IPS DF 4.7 (cell line): ENCODE measurements at regions not wholly inside any gene's neighbourhood (a gene's known extent, or its start where the extent isn't known, plus 50 kb on each side); places are given as distances from the start of the nearest gene placed in this dataset.

Source experiments
- DNase-seq: peaks from one replicate; pipeline ENCODE4 v3.0.0-alpha.2; 2013; ENCODE audit warnings: low spot score; ENCODE audit errors: extremely low read depth

DNA sequence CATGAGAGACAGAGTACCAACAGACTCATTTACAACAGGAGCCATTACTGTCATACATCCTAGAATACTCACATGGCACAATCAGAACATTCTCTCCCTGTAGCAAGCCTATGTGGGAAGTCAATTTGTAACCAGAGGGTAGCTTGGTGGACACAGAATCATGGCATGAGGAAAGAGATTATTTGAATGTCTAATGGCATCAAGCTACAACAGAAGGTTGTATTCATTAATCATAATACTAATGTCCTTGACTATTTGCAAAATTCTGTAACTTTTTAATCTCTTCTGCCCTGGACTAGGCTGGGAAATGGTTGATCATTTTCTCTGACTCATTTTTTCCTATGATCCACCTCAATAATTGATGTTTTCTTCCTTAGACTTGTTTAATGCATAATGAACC lies 345.2 kb upstream of the IL12A start:
- no peak for DNase-seq

DNA sequence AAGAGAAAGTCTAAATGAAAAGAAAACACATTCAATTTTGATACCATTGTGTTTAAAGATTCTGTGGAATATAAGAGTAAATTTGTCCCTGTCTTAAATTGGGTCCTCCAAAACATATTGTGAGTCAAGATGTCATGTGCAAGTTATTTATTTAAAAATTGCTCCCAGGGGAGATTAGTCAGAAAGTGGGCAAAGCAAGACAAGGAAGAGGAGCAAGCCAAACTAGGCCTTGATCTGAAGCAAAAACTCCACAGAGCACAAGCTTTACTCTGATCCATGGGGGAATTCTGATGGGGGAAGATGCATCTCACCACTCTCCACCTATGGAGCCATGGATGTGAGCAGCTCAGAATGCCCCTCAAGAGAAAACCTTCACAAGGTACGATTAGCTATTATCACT lies 342.8 kb upstream of the IL12A start:
- DNase-seq = no peak

DNA sequence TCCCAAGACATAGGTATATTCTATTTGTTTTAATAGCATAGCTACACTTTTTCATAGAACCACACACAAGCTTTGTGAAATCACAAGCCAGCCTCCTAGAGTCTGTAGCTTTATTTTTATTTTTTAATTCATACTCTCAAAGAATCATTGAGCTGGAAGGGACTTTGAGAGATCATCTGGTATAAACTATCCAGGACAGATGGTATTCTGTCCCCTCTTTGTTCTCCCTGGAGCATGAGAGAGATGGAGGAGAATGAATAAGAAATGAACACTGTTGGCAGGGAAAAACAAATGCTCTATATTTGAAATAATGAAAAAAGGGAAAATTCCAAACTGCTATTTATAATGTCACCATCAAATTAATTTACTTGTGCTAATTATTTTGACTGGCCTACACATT lies 338.7 kb upstream of the IL12A start:
- no peak for DNase-seq

DNA sequence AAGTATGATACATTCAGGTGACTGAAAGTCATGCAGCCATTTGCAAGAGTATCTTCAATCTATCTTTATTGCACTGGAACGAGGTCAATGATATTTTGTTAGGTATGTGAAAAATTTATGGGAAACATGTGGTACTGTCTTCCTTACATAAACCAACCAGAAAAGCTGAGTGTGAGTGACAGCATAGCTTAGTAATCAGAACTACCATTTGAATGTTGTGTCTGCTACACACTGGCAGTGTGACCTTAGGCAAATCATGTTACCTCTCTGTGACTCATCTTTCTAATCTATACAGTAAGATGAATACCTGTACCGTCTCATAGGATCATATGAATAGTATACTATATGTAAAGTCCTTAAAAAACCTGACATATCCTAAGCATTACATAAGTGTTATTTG lies 337.9 kb upstream of the IL12A start:
- DNase-seq = no peak

DNA sequence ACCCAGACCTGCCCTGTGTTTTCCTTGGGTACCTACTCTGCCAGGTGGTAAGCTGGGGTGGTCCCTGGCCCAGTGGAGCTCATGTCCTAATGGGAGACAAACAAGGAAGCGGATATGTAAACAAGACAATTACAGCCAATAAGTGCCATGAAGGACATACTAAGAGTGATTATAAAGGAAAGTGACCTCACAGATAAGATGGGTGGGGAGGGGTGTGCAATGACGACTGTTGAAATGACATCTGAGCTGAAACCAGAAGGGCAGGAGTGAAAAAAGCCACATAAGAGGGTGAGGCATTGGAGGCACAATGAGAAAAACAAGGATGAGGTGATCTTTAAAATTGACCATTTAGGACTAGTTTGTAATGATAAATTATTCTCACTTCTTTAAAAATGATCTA lies 336.2 kb upstream of the IL12A start:
- DNase-seq = no peak

- no peak for DNase-seq
Observed at GRCh38 chr3:159654183-159655134, 334.2 kb upstream of the IL12A start.

DNA sequence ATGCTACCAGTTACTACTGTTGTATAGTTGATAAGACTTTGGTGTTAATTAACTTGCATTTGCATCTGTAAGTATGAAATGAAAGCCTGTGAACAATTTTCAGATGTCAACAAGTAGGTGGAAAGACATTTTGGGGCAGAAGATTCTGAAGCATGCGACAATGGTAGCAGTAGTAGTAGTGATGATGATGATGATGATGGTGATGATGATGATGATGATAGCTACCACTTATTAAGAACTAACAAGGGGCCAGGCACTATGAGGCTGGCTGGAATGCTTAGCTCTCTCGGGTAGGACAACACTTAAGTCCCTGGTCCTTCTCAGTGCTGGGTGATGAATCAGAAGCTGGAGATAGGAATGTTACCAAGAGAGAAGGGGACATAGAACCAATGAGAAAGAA lies 333.4 kb upstream of the IL12A start:
- DNase-seq = no peak

GRCh38 chr3:159657176-159657575 lies 331.5 kb upstream of the IL12A start:
- DNase-seq = no peak

- DNase-seq = no peak
Observed at GRCh38 chr3:159657629-159658028, 331.0 kb upstream of the IL12A start.

- no peak for DNase-seq
Observed at GRCh38 chr3:159660326-159660725, 328.3 kb upstream of the IL12A start.

GRCh38 chr3:159660901-159661300 lies 327.7 kb upstream of the IL12A start:
- DNase-seq = no peak

- no peak for DNase-seq
Observed at GRCh38 chr3:159662549-159662948, 326.1 kb upstream of the IL12A start.

DNA sequence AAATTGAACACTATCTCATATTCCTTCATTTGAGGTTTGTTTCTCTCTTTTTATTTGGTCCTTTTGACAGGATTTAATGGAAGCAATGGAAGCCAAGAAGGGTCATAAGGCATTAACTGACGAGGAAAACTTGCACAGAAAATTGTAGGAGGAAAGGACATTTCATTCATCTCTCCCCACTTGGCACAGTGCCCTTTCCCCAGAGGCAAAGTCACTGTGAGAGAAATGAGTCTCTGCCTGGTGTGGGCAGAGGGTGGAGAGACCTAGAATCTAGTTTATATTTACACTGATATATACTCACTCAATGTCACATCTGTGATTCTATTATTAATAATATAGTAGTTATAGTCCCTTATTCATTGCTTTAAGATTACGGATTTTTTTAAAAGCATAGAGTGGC lies 324.6 kb upstream of the IL12A start:
- no peak for DNase-seq

DNA sequence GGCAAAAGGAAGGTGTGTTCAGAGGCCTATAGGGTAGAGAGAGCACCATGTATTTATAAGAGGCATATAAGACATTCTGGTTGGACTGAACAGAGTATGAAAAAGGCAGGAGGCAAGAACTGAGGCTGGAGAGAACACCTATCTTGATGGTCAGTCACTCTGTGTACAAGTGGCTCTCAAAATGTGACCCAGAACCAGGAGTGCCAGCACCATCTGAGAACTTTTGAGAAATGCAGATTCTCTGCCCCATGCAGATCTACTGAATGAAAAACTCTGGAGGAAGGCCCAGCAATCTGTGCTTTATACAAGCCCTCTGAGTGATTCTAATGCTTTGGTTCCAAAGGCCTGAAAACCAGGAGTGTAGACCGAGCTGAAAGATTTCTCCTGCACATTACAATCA lies 324.0 kb upstream of the IL12A start:
- no peak for DNase-seq

DNA sequence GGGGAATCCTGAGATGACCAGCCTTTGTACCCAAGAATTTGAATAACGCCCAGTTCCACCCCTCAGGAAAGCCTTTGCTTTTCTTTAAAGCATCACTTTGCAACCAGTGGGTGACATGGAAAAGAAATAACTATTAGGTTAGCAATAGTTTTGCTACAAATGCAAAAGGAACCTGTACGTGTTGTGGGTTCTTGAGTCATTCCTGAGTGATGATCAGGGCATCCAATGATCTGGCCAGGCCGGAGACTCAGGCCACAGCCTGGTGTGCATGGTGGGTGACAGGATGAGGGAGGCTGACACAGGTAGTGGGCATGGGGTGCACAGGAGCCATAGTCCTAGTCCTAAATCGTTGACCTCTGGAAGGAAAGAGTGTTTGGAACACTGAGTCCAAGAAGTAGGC lies 321.4 kb upstream of the IL12A start:
- no peak for DNase-seq

DNA sequence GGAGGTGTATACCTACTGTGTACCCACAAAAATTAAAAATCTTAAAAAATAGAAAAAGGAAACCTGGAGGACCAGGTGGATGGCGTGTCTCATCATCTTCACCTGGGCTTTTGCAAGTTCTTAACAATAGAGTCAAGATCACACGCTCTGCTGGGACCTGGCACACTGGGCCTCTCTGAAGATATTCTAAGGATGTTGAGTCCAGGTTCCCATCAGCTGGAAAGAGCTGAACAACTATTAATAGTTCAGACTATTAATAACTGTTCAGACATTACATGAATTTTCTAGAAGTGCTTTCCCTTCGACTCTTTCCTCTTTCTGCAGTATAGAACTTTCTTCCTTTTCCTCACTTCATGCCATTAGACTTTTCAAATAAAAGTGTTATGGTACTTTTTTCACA lies 320.2 kb upstream of the IL12A start:
- no peak for DNase-seq

DNA sequence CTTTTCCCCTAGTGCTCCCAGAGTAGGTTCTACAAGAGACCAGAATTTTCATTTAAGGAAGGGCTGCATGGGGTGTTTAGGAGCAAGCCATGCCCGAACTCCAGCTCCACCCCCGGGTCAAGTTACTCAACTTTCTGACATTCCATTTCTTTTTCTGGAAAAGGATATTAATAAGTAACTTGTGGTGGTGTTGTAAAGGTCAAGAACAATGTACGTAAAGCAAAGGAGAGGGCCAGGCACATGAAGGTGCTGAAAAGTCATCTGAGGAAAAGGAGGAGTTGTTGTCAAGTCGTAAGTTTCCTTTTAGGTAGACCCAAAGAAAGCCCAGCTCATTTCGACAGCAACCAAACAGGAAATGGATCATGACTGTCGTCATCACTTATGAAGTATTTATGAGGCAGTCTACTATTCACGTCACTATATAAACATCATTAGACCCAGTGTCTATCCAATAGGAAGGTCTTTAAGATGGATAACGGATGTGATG lies 319.6 kb upstream of the IL12A start:
- DNase-seq = no peak

DNA sequence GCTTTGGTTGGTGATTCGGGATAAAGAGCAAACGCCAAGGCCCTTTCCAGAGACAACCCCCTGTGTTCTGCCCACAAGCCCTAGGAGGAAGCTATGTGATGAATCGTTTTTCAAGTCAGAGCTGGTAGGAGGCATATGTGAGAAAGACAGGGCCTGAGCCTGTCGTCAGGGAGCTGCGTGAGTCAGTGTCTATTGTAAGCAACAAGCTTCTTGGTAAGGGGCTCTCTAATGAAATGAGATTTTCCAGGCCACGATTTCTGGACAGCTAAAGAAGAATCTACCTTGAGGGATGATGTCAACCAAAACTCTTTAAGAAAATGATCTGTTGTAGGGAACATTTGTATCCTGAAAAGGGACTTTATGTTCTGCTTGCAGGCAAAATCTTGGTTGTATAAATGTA lies 318.9 kb upstream of the IL12A start:
- DNase-seq = no peak

GRCh38 chr3:159672728-159673688 lies 315.6 kb upstream of the IL12A start:
- DNase-seq = no peak

GRCh38 chr3:159674583-159674982 lies 314.1 kb upstream of the IL12A start:
- no peak for DNase-seq

DNA sequence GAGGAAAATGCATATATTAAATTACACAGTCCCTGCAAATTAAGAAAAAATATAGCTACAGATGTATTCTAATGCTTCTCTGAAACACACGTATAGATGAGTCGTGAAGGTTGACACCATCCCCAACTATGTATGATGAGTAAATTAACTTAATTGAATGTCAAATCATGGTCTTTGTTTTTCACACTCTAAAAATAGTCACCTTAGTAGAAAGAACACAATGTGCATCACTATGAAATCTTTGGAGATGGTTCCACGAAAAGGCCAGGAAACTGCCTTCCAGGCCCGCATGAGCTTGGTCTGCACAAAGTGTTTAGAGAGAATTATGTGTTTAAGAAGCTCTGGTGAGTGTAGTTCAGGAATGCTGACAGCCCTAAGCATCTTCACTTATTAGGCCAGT lies 313.4 kb upstream of the IL12A start:
- no peak for DNase-seq

GRCh38 chr3:159679900-159680299 lies 308.7 kb upstream of the IL12A start:
- no peak for DNase-seq
